ENCODE measurements at regions not wholly inside any gene's neighbourhood (a gene's known extent, or its start where the extent isn't known, plus 50 kb on each side); places are given as distances from the start of the nearest gene placed in this dataset.
"Not testable (repeated sequence)": the region's sequence is repeated elsewhere in the genome, so short reads cannot be mapped to it uniquely, and the experiment has no call there.

- no peaks in the 10 kb centered on the region for H3K9me3 ChIP-seq (ENCODE audit: low read length)
These were observed 1594.2 kb upstream of the PRMT6 start for GRCh38 chr1:105462308-105462707.

GRCh38 chr1:105467549-105467948 lies 1588.9 kb upstream of the PRMT6 start:
- H3K9me2 ChIP-seq (ENCODE audit: insufficient read depth, low read length): no peaks in the 10 kb centered on the region

More at GRCh38 chr1:105462308-105462707, 1594.2 kb upstream of the PRMT6 start:
- H3K4me3 ChIP-seq (ENCODE audit: low read depth, low read length, poor library complexity, severe bottlenecking): no peak overlapping the region
- no peaks in the 10 kb centered on the region for H3K36me3 ChIP-seq (ENCODE audit: insufficient read depth, low read length)
- no peaks in the 10 kb centered on the region for H3K79me2 ChIP-seq (ENCODE audit: insufficient read depth, low read depth, low read length)
- POLR2A ChIA-PET: no interaction called here
- 0 out of 2 replicates have a peak, but pooled peaks have one; percentile 20 for TF ChIP-seq CTCF (conservative IDR thresholded peaks at IDR 0.05; ENCODE audit: low read length)
- TF ChIP-seq EZH2phosphoT487 (IDR thresholded peaks at IDR 0.05; ENCODE audit: borderline replicate concordance, low read depth, low read length): no peak
- CTCF ChIA-PET (ENCODE audit: unreplicated experiment): no interaction called here
- BruUV-seq (replicated peaks): no TSS peak
- intact Hi-C loops (cut with micrococcal nuclease; ENCODE audit: unreplicated experiment): no loop called here
- no peaks in the 10 kb centered on the region for H3K4me1 ChIP-seq (ENCODE audit: insufficient read depth, low read length, poor library complexity, severe bottlenecking)
- DNase-seq (ENCODE audit: low spot score): no peak
- no peaks in the 10 kb centered on the region for H4K20me1 ChIP-seq (ENCODE audit: insufficient read depth, low read length)
- no peak overlapping the region for H3K4me2 ChIP-seq (ENCODE audit: low read length)
- no peaks in the 10 kb centered on the region for H3K9me2 ChIP-seq (ENCODE audit: insufficient read depth, low read length)
- no peak overlapping the region for H2AFZ ChIP-seq (ENCODE audit: low read length)
- no peak overlapping the region for H3K27ac ChIP-seq (ENCODE audit: low read depth, low read length, poor library complexity, severe bottlenecking)

GRCh38 chr1:105470541-105470940 lies 1585.9 kb upstream of the PRMT6 start:
- H3K4me1 ChIP-seq (ENCODE audit: insufficient read depth, low read length, poor library complexity, severe bottlenecking); H3K4me2 ChIP-seq (ENCODE audit: low read length); H2AFZ ChIP-seq (ENCODE audit: low read length); H3K27ac ChIP-seq (ENCODE audit: low read depth, low read length, poor library complexity, severe bottlenecking); H3K9me3 ChIP-seq (ENCODE audit: low read length); POLR2A ChIA-PET; H3K36me3 ChIP-seq (ENCODE audit: insufficient read depth, low read length); CTCF ChIA-PET (ENCODE audit: unreplicated experiment); H3K4me3 ChIP-seq (ENCODE audit: low read depth, low read length, poor library complexity, severe bottlenecking); BruUV-seq (replicated peaks); H3K9me2 ChIP-seq (ENCODE audit: insufficient read depth, low read length); H4K20me1 ChIP-seq (ENCODE audit: insufficient read depth, low read length); intact Hi-C loops (cut with micrococcal nuclease; ENCODE audit: unreplicated experiment); DNase-seq (ENCODE audit: low spot score); H3K79me2 ChIP-seq (ENCODE audit: insufficient read depth, low read depth, low read length): not testable (repeated sequence)

More at GRCh38 chr1:105467549-105467948, 1588.9 kb upstream of the PRMT6 start:
- Histone ChIP-seq H3K9me3 (ENCODE audit: low read length) (no peaks in the 10 kb centered on the region), H3K4me3 (ENCODE audit: low read depth, low read length, poor library complexity, severe bottlenecking) (no peak overlapping the region), H3K79me2 (ENCODE audit: insufficient read depth, low read depth, low read length) (no peaks in the 10 kb centered on the region), H3K4me2 (ENCODE audit: low read length) (no peak overlapping the region), H3K27ac (ENCODE audit: low read depth, low read length, poor library complexity, severe bottlenecking) (no peak overlapping the region), H4K20me1 (ENCODE audit: insufficient read depth, low read length) (no peaks in the 10 kb centered on the region), H2AFZ (ENCODE audit: low read length) (no peak overlapping the region), H3K4me1 (ENCODE audit: insufficient read depth, low read length, poor library complexity, severe bottlenecking) (no peaks in the 10 kb centered on the region), H3K36me3 (ENCODE audit: insufficient read depth, low read length) (no peaks in the 10 kb centered on the region)
- no TSS peak for BruUV-seq (replicated peaks)
- no peak for TF ChIP-seq CTCF (conservative IDR thresholded peaks at IDR 0.05; ENCODE audit: low read length)
- POLR2A ChIA-PET: no interaction called here
- no peak for DNase-seq (ENCODE audit: low spot score)
- intact Hi-C loops (cut with micrococcal nuclease; ENCODE audit: unreplicated experiment): no loop called here
- CTCF ChIA-PET (ENCODE audit: unreplicated experiment): no interaction called here

Measured in OCI-LY7 (cell line).